IMR-90 (cell line): ENCODE measurements at regions not wholly inside any gene's neighbourhood (a gene's known extent, or its start where the extent isn't known, plus 50 kb on each side); places are given as distances from the start of the nearest gene placed in this dataset.

Experiments
- ATAC-seq: fragments of 200-7000 bp; cut with Tn5 transposase; 2 replicates; pipeline ENCODE4 v1.9.1; 2020; ENCODE audit warnings: low read depth, mild to moderate bottlenecking, moderate library complexity
- BruUV-seq: library from RNA; stranded (reverse); fragments of 400-500 nt; replicated peaks from 2 replicates; lab custom pipeline; 2021; lab: Mats Ljungman, UMichigan
- CTCF ChIA-PET: fragments of 300-600 bp; formaldehyde crosslinking; extraction: SDS; loops from one replicate; lab custom pipeline; 2021; ENCODE audit warnings: antibody characterized with exemption; lab: Yijun Ruan, JAX
- POLR2A ChIA-PET: fragments of 300-600 bp; sonication (Branson Sonifier 250); formaldehyde crosslinking; loops from one replicate; lab custom pipeline; 2022; ENCODE audit warnings: antibody characterized with exemption; ENCODE audit not compliant: unreplicated experiment; lab: Charles Lee
- DNase-seq: peaks from one replicate; pipeline ENCODE4 v3.0.0; 2013
- H2AFZ ChIP-seq: replicated peaks from 2 replicates; pipeline ENCODE3; 2013; ENCODE audit warnings: low read length, mild to moderate bottlenecking; ENCODE audit not compliant: poor library complexity
- H2AK5ac ChIP-seq: 2 replicates; pipeline ENCODE4 v1.6.1; 2013; ENCODE audit warnings: low read depth, low read length, inconsistent platforms
- H2AK9ac ChIP-seq: replicated peaks from 2 replicates; pipeline ENCODE3; 2013; ENCODE audit warnings: mild to moderate bottlenecking, low read depth, low read length, moderate library complexity; ENCODE audit not compliant: poor library complexity
- H2BK120ac ChIP-seq: 2 replicates; pipeline ENCODE4 v1.6.1; 2013; ENCODE audit warnings: low read depth, low read length, inconsistent platforms
- H2BK15ac ChIP-seq: 3 replicates; pipeline ENCODE4 v1.6.1; 2013; ENCODE audit warnings: low read depth, low read length, inconsistent platforms
- H2BK20ac ChIP-seq: 2 replicates; pipeline ENCODE4 v1.6.1; 2013; ENCODE audit warnings: low read depth, mild to moderate bottlenecking, inconsistent platforms, low read length, moderate library complexity
- H2BK5ac ChIP-seq: 2 replicates; pipeline ENCODE4 v1.6.1; 2013; ENCODE audit warnings: mild to moderate bottlenecking, low read depth, low read length, inconsistent platforms; ENCODE audit not compliant: poor library complexity, severe bottlenecking
- H3K14ac ChIP-seq: replicated peaks from 2 replicates; pipeline ENCODE4 v1.6.1; 2013; ENCODE audit warnings: low read depth, low read length, inconsistent platforms
- H3K18ac ChIP-seq: 2 replicates; pipeline ENCODE4 v1.6.1; 2013; ENCODE audit warnings: low read depth, low read length, control low read depth
- H3K23ac ChIP-seq: 2 replicates; pipeline ENCODE4 v1.6.1; 2013; ENCODE audit warnings: low read depth, low read length, inconsistent platforms
- H3K27ac ChIP-seq: 2 replicates; pipeline ENCODE4 v1.5.1; 2013; ENCODE audit warnings: mild to moderate bottlenecking, control low read depth, low read length; ENCODE audit not compliant: insufficient read depth
- H3K27me3 ChIP-seq: 2 replicates; pipeline ENCODE4 v1.6.1; 2013; ENCODE audit warnings: low read length; ENCODE audit not compliant: control insufficient read depth, insufficient read depth
- H3K36me3 ChIP-seq: 2 replicates; pipeline ENCODE4 v1.6.1; 2013; ENCODE audit warnings: low read length, mixed read lengths; ENCODE audit not compliant: control insufficient read depth, insufficient read depth
- H3K4ac ChIP-seq: 2 replicates; pipeline ENCODE4 v1.6.1; 2013; ENCODE audit warnings: low read depth, low read length, inconsistent platforms
- H3K4me1 ChIP-seq: 2 replicates; pipeline ENCODE4 v1.6.1; 2013; ENCODE audit warnings: low read length, mixed read lengths; ENCODE audit not compliant: control insufficient read depth, insufficient read depth
- H3K4me2 ChIP-seq: 2 replicates; pipeline ENCODE4 v1.6.1; 2013; ENCODE audit warnings: low read depth, mild to moderate bottlenecking, control low read depth, low read length, moderate library complexity
- H3K4me3 ChIP-seq: 2 replicates; pipeline ENCODE4 v1.5.1; 2013; ENCODE audit warnings: low read depth, mild to moderate bottlenecking, control low read depth, low read length, moderate library complexity; ENCODE audit not compliant: insufficient read depth
- H3K56ac ChIP-seq: 2 replicates; pipeline ENCODE4 v1.6.1; 2013; ENCODE audit warnings: low read length, inconsistent platforms; ENCODE audit not compliant: insufficient read depth; ENCODE audit errors: extremely low read depth
- H3K79me1 ChIP-seq, 2 experiments: 2 replicates each; pipeline ENCODE4 v1.6.1; 2013; ENCODE audit warnings: low read length in 2 of 2, inconsistent platforms in 1 of 2, low read depth in 1 of 2
- H3K9ac ChIP-seq: 2 replicates; pipeline ENCODE4 v1.6.1; 2013; ENCODE audit warnings: low read depth, low read length, control low read depth
- H3K9me1 ChIP-seq: 2 replicates; pipeline ENCODE4 v1.6.1; 2013; ENCODE audit warnings: low read length, inconsistent platforms; ENCODE audit not compliant: insufficient read depth
- H3K9me3 ChIP-seq: 2 replicates; pipeline ENCODE4 v1.6.1; 2013; ENCODE audit warnings: low read length; ENCODE audit not compliant: control insufficient read depth, insufficient read depth
- H4K20me1 ChIP-seq: 2 replicates; pipeline ENCODE4 v1.6.1; 2013; ENCODE audit warnings: low read length, inconsistent platforms; ENCODE audit not compliant: insufficient read depth
- H4K5ac ChIP-seq: 2 replicates; pipeline ENCODE4 v1.6.1; 2013; ENCODE audit warnings: mild to moderate bottlenecking, low read depth, low read length, control low read depth
- H4K8ac ChIP-seq, 2 experiments: 2 replicates each; pipeline ENCODE4 v1.6.1; 2013; ENCODE audit warnings: low read depth in 2 of 2, low read length in 2 of 2, control low read depth in 1 of 2, inconsistent platforms in 1 of 2
- H4K91ac ChIP-seq: 2 replicates; pipeline ENCODE4 v1.6.1; 2013; ENCODE audit warnings: low read depth, low read length, inconsistent platforms; ENCODE audit not compliant: insufficient read depth
- BHLHE40 ChIP-seq: fragments of 150-350 bp; IDR thresholded peaks from 2 replicates; pipeline ENCODE4 v1.6.1; 2016; ENCODE audit warnings: mild to moderate bottlenecking, low read depth, low read length
- CEBPB ChIP-seq: IDR thresholded peaks from 2 replicates; pipeline ENCODE4 v1.6.1; 2012; ENCODE audit warnings: low read depth, low read length, improper control_type of control experiment
- MAFK ChIP-seq: IDR thresholded peaks from 2 replicates; pipeline ENCODE4 v1.6.1; 2012; ENCODE audit warnings: low read depth, low read length, improper control_type of control experiment
- MAZ ChIP-seq: IDR thresholded peaks from 2 replicates; pipeline ENCODE4 v1.6.1; 2012; ENCODE audit warnings: low read depth, mild to moderate bottlenecking, low read length, improper control_type of control experiment, moderate library complexity, borderline replicate concordance
- MXI1 ChIP-seq: IDR thresholded peaks from 2 replicates; pipeline ENCODE4 v1.6.1; 2012; ENCODE audit warnings: low read depth, mild to moderate bottlenecking, low read length, moderate library complexity, borderline replicate concordance
- NFE2L2 ChIP-seq: fragments of 150-350 bp; IDR thresholded peaks from 2 replicates; pipeline ENCODE4 v1.6.1; 2016; ENCODE audit warnings: low read depth, mild to moderate bottlenecking, low read length
- POLR2A ChIP-seq: IDR thresholded peaks from 2 replicates; pipeline ENCODE4 v1.6.1; 2012; ENCODE audit warnings: mild to moderate bottlenecking, low read depth, low read length
- RAD21 ChIP-seq: IDR thresholded peaks from 2 replicates; pipeline ENCODE4 v1.6.1; 2012; ENCODE audit warnings: low read length, improper control_type of control experiment
- RCOR1 ChIP-seq: IDR thresholded peaks from 2 replicates; pipeline ENCODE4 v1.6.1; 2012; ENCODE audit warnings: mild to moderate bottlenecking, low read length, improper control_type of control experiment; ENCODE audit not compliant: insufficient replicate concordance
- RFX5 ChIP-seq: IDR thresholded peaks from 2 replicates; pipeline ENCODE4 v1.8.0; 2012; ENCODE audit warnings: low read depth, mild to moderate bottlenecking, low read length, moderate library complexity
- SMC3 ChIP-seq: fragments of 150-350 bp; IDR thresholded peaks from 2 replicates; pipeline ENCODE4 v1.6.1; 2016; ENCODE audit warnings: low read depth, mild to moderate bottlenecking, antibody characterized with exemption, low read length, moderate library complexity
- WGBS, 2 experiments: methylation state at CpG; one replicate each; pipeline versions ENCODE4 v1.1.5 to v1.1.7; 2013; ENCODE audit warnings: missing lambda C conversion rate in 2 of 2; ENCODE audit not compliant: insufficient read length in 1 of 2; ENCODE audit errors: extremely low coverage in 2 of 2; 5-methylcytosine and 5-hydroxymethylcytosine counted together
- dilution Hi-C: fragments of 300-500 bp; cut with HindIII; formaldehyde crosslinking; loops from one replicate; pipeline ENCODE4 v1.14.3; 2018; ENCODE audit warnings: low sequenced_read_pairs; ENCODE audit not compliant: unreplicated experiment
- in situ Hi-C: fragments of 300-500 bp; cut with MboI; formaldehyde crosslinking; loops from 3 replicates; pipeline ENCODE4 v1.14.3; 2019; ENCODE audit warnings: low sequenced_read_pairs, inconsistent platforms, mixed read lengths
- intact Hi-C: fragments of 100-400 bp; cut with micrococcal nuclease; formaldehyde crosslinking; loops from 2 replicates; pipeline ENCODE4 v1.10.0; 2022
- TF ChIP-seq, protein P1 (sequence below): conservative IDR thresholded peaks from 2 replicates; pipeline ENCODE4 v1.5.1; 2012; ENCODE audit warnings: mild to moderate bottlenecking, low read depth, low read length, improper control_type of control experiment
- TF ChIP-seq, protein P2 (sequence below): fragments of 150-350 bp; IDR thresholded peaks from 2 replicates; pipeline ENCODE4 v1.6.1; 2017; ENCODE audit warnings: mild to moderate bottlenecking, antibody characterized with exemption, low read length, low read depth
- TF ChIP-seq, protein P3 (sequence below): fragments of 150-350 bp; IDR thresholded peaks from 2 replicates; pipeline ENCODE4 v1.6.1; 2016; ENCODE audit warnings: low read depth, mild to moderate bottlenecking, low read length, moderate library complexity, borderline replicate concordance

DNA sequence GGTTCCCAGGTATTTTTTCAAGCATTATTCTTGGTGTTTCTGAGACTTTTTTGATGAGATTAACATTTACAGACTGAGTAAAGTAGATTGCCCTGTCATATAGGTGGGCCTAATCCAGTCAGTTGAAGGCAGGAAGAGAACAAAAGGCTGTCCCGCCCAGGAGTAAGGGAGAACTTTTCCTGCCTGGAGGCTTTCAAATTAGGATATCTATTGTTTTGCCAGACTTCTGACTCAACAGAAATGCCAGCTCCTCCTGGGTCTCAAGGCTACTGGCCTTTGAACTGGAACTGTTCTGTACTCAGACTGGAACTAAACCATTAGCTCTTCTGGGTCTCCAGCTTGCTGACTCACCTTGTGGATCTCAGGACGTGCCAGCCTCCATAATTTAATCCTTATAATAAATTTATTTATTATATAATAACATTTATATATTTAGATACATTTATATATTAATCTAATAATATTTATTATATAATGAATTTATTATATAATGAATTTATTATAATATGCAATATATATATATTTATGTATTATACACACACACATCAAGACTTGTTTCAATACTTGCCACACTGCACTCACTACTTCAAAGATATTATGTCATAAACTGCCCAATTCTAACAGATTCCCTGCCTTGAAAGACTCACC is 510.8 kb upstream of the B3GALT2 start:
- no peak overlapping the region for H3K14ac ChIP-seq
- H3K4me1 ChIP-seq, result peaks cover 2% of the 10 kb centered on the region
- no peak for ATAC-seq
- no peaks in the 10 kb centered on the region for H4K20me1 ChIP-seq
- H4K5ac ChIP-seq, result no peak overlapping the region
- ChIA-PET CTCF (interaction anchor here (1.4 kb wide), 1 partner anchor 15 kb away, joined by 3 read pairs; no protein-coding TSS in a partner anchor), POLR2A (no interaction called here)
- H4K8ac ChIP-seq, result no peak overlapping the region
- dilution Hi-C loops, result no loop called here
- H3K4me3 ChIP-seq, result no peak overlapping the region
- TF ChIP-seq, protein P1, sequence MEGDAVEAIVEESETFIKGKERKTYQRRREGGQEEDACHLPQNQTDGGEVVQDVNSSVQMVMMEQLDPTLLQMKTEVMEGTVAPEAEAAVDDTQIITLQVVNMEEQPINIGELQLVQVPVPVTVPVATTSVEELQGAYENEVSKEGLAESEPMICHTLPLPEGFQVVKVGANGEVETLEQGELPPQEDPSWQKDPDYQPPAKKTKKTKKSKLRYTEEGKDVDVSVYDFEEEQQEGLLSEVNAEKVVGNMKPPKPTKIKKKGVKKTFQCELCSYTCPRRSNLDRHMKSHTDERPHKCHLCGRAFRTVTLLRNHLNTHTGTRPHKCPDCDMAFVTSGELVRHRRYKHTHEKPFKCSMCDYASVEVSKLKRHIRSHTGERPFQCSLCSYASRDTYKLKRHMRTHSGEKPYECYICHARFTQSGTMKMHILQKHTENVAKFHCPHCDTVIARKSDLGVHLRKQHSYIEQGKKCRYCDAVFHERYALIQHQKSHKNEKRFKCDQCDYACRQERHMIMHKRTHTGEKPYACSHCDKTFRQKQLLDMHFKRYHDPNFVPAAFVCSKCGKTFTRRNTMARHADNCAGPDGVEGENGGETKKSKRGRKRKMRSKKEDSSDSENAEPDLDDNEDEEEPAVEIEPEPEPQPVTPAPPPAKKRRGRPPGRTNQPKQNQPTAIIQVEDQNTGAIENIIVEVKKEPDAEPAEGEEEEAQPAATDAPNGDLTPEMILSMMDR, result no peak
- TF ChIP-seq NFE2L2, result no peak
- TF ChIP-seq, protein P2, sequence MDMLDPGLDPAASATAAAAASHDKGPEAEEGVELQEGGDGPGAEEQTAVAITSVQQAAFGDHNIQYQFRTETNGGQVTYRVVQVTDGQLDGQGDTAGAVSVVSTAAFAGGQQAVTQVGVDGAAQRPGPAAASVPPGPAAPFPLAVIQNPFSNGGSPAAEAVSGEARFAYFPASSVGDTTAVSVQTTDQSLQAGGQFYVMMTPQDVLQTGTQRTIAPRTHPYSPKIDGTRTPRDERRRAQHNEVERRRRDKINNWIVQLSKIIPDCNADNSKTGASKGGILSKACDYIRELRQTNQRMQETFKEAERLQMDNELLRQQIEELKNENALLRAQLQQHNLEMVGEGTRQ, result no peak
- TF ChIP-seq, protein P3, sequence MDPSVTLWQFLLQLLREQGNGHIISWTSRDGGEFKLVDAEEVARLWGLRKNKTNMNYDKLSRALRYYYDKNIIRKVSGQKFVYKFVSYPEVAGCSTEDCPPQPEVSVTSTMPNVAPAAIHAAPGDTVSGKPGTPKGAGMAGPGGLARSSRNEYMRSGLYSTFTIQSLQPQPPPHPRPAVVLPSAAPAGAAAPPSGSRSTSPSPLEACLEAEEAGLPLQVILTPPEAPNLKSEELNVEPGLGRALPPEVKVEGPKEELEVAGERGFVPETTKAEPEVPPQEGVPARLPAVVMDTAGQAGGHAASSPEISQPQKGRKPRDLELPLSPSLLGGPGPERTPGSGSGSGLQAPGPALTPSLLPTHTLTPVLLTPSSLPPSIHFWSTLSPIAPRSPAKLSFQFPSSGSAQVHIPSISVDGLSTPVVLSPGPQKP, result no peak
- no peak for TF ChIP-seq MXI1
- no peak for TF ChIP-seq POLR2A
- no peak for TF ChIP-seq RFX5
- TF ChIP-seq MAFK, result no peak
- no peak for TF ChIP-seq BHLHE40
- TF ChIP-seq CEBPB, result no peak
- no peak for TF ChIP-seq MAZ
- TF ChIP-seq SMC3, result no peak
- no peak for TF ChIP-seq RAD21
- TF ChIP-seq RCOR1, result no peak
- no peak for DNase-seq
- no peak overlapping the region for H3K18ac ChIP-seq
- H3K9me3 ChIP-seq, result no peaks in the 10 kb centered on the region
- no peak overlapping the region for H2AK9ac ChIP-seq
- H2AK5ac ChIP-seq, result 0 out of 2 replicates have a peak overlapping the region, but pooled peaks have one; percentile 5
- H3K36me3 ChIP-seq, result no peaks in the 10 kb centered on the region
- H4K91ac ChIP-seq, result no peak overlapping the region
- H3K4me2 ChIP-seq, result no peak overlapping the region
- no peak overlapping the region for H3K27ac ChIP-seq
- no peak overlapping the region for H3K9ac ChIP-seq
- intact Hi-C loops, result no loop called here
- H2AFZ ChIP-seq, result no peak overlapping the region
- no peak overlapping the region for H2BK20ac ChIP-seq
- BruUV-seq, result no TSS peak
- no peak overlapping the region for H3K23ac ChIP-seq
- H3K27me3 ChIP-seq, result no peaks in the 10 kb centered on the region
- H2BK5ac ChIP-seq, result no peak overlapping the region
- H3K79me1 ChIP-seq, result no peaks in the 10 kb centered on the region
- no peak overlapping the region for H2BK15ac ChIP-seq
- H2BK120ac ChIP-seq, result no peak overlapping the region
- in situ Hi-C loops, result no loop called here
- H3K4ac ChIP-seq, result no peak overlapping the region
- H3K9me1 ChIP-seq, result peaks cover 4% of the 10 kb centered on the region
- WGBS, 2 experiments, result no CpG with 5 or more reads among the region's 2 CpGs
- no peak overlapping the region for H3K56ac ChIP-seq
